Esophagus muscularis mucosa (tissue), 4 donors: ENCODE measurements at regions not wholly inside any gene's neighbourhood (a gene's known extent, or its start where the extent isn't known, plus 50 kb on each side); places are given as distances from the start of the nearest gene placed in this dataset.

Experiments used
- DNase-seq: peaks from one replicate; pipeline ENCODE4 v3.0.0-alpha.2; 2017; ENCODE audit errors: extremely low spot score
- H3K27ac ChIP-seq, 4 donors: fragments of 200-600 bp; sonication (generic); replicated peaks in 1 of 4; 1 replicate in 3 of 4; 2 replicates in 1 of 4; pipeline ENCODE4 v1.5.1; 2016 to 2019; ENCODE audit warnings: mild to moderate bottlenecking in 1 of 4
- H3K27me3 ChIP-seq, 4 donors: fragments of 200-600 bp; sonication (generic); one replicate each; pipeline versions ENCODE4 v1.5.1 to v1.6.0; 2016 to 2019
- H3K36me3 ChIP-seq, 4 donors: fragments of 200-600 bp; sonication (generic); one replicate each; pipeline ENCODE4 v1.5.1; 2016 to 2019
- H3K4me1 ChIP-seq, 4 donors: fragments of 200-600 bp; sonication (generic); one replicate each; pipeline ENCODE4 v1.5.1; 2016 to 2019
- H3K4me3 ChIP-seq, 4 donors: fragments of 200-600 bp; sonication (generic); 1 replicate in 2 of 4; 2 replicates in 2 of 4; pipeline ENCODE4 v1.5.1; 2016 to 2019; ENCODE audit warnings: mild to moderate bottlenecking in 4 of 4, moderate library complexity in 1 of 4
- H3K9me3 ChIP-seq, 4 donors: fragments of 200-600 bp; sonication (generic); 1 replicate in 3 of 4; 2 replicates in 1 of 4; pipeline ENCODE4 v1.5.1; 2016 to 2019
- EP300 ChIP-seq: sonication (generic); formaldehyde crosslinking; IDR thresholded peaks from one replicate; pipeline ENCODE4 v1.6.1; 2017; ENCODE audit warnings: antibody characterized with exemption
- POLR2A ChIP-seq: fragments of 450-650 bp; IDR thresholded peaks from one replicate; pipeline ENCODE4 v1.6.1; 2017; ENCODE audit warnings: antibody characterized with exemption, moderate library complexity, mild to moderate bottlenecking, low read depth
- POLR2AphosphoS5 ChIP-seq, 2 donors: sonication (generic); formaldehyde crosslinking; IDR thresholded peaks; one replicate each; pipeline ENCODE4 v1.6.1; 2017; ENCODE audit warnings: antibody characterized with exemption in 2 of 2
- WGBS: methylation state at CpG from one replicate; pipeline ENCODE4 v1.1.5; 2018; 5-methylcytosine and 5-hydroxymethylcytosine counted together
- intact Hi-C: fragments of 100-400 bp; cut with DNase I; formaldehyde crosslinking; loops from one replicate; pipeline ENCODE4 v1.15.1; 2023
- TF ChIP-seq, protein P1 (sequence below), 3 experiments: fragments of 200-600 bp in 2 of 3; fragments of 450-650 bp in 1 of 3; sonication (generic) in 2 of 3; IDR thresholded peaks; one replicate each; pipeline ENCODE4 v1.5.1; 2017 to 2019; ENCODE audit warnings: antibody characterized with exemption in 3 of 3, mild to moderate bottlenecking in 2 of 3, moderate library complexity in 1 of 3

DNA sequence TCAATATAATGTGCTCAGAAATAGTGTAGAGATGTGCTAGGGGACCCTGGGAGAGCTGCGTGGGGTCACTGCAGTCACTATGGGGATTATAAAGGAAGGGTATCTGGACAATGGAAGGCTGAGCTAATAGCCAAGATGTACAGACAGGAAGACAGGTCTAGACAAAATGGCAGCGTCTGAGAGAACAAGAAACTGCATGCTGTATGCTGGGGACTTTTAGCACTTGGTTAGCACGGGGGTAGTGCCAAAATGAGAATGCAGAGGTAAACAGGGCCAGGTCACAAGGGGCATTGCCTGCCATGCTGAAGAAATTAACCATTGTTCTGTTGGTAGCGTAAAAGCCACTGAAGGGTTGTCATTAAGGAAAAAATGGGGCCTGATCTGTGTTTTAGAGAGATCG, 308.2 kb downstream of the EMP1 start:
- Histone ChIP-seq H3K27me3 (no peaks in the 10 kb centered on the region), H3K27ac (no peak overlapping the region), H3K4me1 (no peaks in the 10 kb centered on the region), H3K36me3 (no peaks in the 10 kb centered on the region), H3K9me3 (no peaks in the 10 kb centered on the region), H3K4me3 (no peak overlapping the region)
- intact Hi-C loops, result no loop called here
- no peak for TF ChIP-seq POLR2A
- WGBS, result 72% methylated on average over 5 of the region's 5 CpGs
- no peak for DNase-seq

DNA sequence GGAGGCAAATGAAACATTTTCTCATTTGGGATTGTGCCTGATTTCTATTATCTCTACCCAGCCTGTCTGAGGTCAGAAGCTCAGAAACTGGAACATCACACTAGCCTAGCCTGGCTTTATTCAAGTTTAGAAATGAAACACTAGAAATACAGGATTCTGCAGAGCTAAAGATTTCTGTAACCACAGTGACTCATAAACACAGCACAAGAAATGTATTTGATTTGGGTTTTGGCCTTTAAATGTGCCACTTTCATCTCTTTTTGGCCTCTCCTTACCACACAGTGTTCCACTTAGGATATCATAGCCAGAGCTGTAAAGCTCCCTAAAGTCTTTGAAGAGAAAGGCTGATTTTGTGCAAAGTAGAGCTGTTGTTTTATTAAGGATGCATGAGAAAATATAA, 307.5 kb downstream of the EMP1 start:
- H3K27me3 ChIP-seq, result peaks cover 0 to 2% (median 0%) of the 10 kb centered on the region in 4 donors
- intact Hi-C loops, result no loop called here
- no peak overlapping the region for H3K27ac ChIP-seq
- DNase-seq, result no peak
- TF ChIP-seq POLR2A (no peak), EP300 (no peak), POLR2AphosphoS5 (IDR thresholded peaks at IDR 0.05) (no peak)
- TF ChIP-seq, protein P1, sequence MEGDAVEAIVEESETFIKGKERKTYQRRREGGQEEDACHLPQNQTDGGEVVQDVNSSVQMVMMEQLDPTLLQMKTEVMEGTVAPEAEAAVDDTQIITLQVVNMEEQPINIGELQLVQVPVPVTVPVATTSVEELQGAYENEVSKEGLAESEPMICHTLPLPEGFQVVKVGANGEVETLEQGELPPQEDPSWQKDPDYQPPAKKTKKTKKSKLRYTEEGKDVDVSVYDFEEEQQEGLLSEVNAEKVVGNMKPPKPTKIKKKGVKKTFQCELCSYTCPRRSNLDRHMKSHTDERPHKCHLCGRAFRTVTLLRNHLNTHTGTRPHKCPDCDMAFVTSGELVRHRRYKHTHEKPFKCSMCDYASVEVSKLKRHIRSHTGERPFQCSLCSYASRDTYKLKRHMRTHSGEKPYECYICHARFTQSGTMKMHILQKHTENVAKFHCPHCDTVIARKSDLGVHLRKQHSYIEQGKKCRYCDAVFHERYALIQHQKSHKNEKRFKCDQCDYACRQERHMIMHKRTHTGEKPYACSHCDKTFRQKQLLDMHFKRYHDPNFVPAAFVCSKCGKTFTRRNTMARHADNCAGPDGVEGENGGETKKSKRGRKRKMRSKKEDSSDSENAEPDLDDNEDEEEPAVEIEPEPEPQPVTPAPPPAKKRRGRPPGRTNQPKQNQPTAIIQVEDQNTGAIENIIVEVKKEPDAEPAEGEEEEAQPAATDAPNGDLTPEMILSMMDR (IDR thresholded peaks at IDR 0.05), result no peak
- H3K9me3 ChIP-seq, result no peaks in the 10 kb centered on the region
- no peak overlapping the region for H3K4me3 ChIP-seq
- no peaks in the 10 kb centered on the region for H3K4me1 ChIP-seq
- H3K36me3 ChIP-seq, result no peaks in the 10 kb centered on the region

DNA sequence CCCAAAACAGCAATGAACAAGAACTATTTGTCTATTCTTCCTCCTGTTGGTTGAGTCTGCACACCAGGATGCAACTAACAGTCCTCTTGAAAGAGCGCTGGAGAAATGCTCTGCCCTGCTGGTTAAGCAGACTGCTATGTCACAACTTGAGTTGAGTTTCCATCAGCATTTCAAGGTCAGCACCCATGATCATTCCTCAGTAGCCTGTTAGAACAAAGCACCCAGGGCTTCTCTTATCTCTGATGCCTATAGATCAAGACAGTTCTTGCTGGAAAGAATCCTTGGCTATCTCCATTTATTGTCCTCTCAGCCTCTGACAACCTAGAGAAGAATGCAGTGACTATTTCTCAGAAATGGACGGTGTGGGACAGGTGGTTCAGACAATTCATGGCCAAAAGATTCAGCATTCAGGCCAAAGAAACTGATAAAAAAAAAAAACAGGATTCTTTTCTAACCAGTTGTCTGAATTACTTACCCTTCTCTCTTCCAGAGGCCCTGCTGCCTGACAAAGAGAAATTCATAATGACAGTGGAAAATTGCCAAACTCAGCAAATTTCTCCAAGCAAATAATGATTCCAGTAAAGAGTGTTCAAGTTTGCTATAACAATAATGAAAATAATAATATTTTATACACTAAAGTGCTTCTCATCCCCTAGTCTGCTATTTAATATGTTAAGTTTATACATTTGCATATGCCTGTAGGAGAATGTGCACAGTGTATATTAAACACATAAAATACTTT, 306.7 kb downstream of the EMP1 start:
- Histone ChIP-seq H3K36me3 (no peaks in the 10 kb centered on the region), H3K27me3 (peaks cover 0 to 9% (median 0%) of the 10 kb centered on the region in 4 donors), H3K4me3 (no peak overlapping the region), H3K27ac (no peak overlapping the region), H3K4me1 (no peaks in the 10 kb centered on the region), H3K9me3 (no peaks in the 10 kb centered on the region)
- DNase-seq, result no peak
- TF ChIP-seq POLR2AphosphoS5 (IDR thresholded peaks at IDR 0.05) (no peak), POLR2A (no peak), EP300 (no peak)
- TF ChIP-seq, protein P1 (IDR thresholded peaks at IDR 0.05), result no peak
- 76% methylated on average over 2 of the region's 2 CpGs for WGBS
- intact Hi-C loops, result no loop called here

DNA sequence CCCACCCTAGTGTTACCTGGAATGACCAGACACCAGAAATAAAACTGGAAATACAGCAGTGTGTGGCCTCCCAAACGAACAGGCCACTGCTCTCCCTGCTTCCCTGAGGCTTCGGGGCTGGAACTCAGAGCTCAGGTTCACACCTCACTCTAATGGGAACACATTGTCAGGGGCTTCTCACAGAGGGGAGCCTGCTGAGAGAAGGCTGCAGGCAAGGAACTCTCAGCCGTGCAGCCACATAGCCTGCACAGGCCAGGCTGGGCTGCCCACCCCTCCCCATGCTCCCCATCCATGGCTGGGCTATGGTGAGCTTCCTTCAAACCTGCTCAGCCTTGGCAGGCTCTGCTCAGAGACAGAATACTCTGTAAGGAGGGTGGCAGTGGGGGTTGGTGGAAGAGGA, 302.5 kb downstream of the EMP1 start:
- intact Hi-C loops, result no loop called here
- Histone ChIP-seq H3K4me3 (no peak overlapping the region), H3K27ac (no peak overlapping the region), H3K9me3 (no peaks in the 10 kb centered on the region), H3K36me3 (no peaks in the 10 kb centered on the region), H3K27me3 (peaks cover 0 to 9% (median 0%) of the 10 kb centered on the region in 4 donors), H3K4me1 (no peaks in the 10 kb centered on the region)
- TF ChIP-seq POLR2AphosphoS5 (IDR thresholded peaks at IDR 0.05) (no peak), POLR2A (no peak), EP300 (no peak)
- TF ChIP-seq, protein P1 (IDR thresholded peaks at IDR 0.05), result no peak
- DNase-seq, result no peak
- 36% methylated on average over 3 of the region's 3 CpGs for WGBS

DNA sequence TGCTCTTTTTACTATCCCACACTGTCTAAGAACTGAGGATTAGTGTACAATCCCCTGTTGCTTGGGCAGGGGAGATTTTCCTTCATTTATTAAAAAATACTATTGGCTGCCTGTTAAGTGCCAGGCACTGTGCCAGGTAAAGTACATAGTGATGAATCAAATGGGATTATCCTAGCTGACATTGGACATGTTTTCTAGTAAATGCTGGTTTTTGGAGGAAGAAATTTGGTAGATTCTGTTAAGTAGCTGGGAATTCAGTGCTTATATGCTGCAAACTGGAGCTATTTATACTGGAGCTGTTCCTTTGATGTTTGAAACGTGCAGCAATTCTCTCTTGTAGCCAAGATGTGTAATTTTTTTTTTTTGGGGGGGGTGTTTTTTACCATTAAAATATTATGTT, 299.6 kb downstream of the EMP1 start:
- no peak overlapping the region for H3K4me3 ChIP-seq
- DNase-seq, result no peak
- H3K27ac ChIP-seq, result no peak overlapping the region
- intact Hi-C loops, result no loop called here
- TF ChIP-seq POLR2AphosphoS5 (IDR thresholded peaks at IDR 0.05), result no peak
- no peak for TF ChIP-seq POLR2A
- no peak for TF ChIP-seq EP300
- TF ChIP-seq, protein P1 (IDR thresholded peaks at IDR 0.05), result no peak
- peaks cover 0 to 9% (median 0%) of the 10 kb centered on the region in 4 donors for H3K27me3 ChIP-seq
- H3K9me3 ChIP-seq, result no peaks in the 10 kb centered on the region
- H3K36me3 ChIP-seq, result no peaks in the 10 kb centered on the region
- H3K4me1 ChIP-seq, result no peaks in the 10 kb centered on the region
- 36% methylated on average over 1 of the region's 1 CpG for WGBS
